ENCODE measurements at regions not wholly inside any gene's neighbourhood (a gene's known extent, or its start where the extent isn't known, plus 50 kb on each side); places are given as distances from the start of the nearest gene placed in this dataset.
A peak's percentile ranks its signal among the peaks of the same experiment; 100 is the strongest.

DNA sequence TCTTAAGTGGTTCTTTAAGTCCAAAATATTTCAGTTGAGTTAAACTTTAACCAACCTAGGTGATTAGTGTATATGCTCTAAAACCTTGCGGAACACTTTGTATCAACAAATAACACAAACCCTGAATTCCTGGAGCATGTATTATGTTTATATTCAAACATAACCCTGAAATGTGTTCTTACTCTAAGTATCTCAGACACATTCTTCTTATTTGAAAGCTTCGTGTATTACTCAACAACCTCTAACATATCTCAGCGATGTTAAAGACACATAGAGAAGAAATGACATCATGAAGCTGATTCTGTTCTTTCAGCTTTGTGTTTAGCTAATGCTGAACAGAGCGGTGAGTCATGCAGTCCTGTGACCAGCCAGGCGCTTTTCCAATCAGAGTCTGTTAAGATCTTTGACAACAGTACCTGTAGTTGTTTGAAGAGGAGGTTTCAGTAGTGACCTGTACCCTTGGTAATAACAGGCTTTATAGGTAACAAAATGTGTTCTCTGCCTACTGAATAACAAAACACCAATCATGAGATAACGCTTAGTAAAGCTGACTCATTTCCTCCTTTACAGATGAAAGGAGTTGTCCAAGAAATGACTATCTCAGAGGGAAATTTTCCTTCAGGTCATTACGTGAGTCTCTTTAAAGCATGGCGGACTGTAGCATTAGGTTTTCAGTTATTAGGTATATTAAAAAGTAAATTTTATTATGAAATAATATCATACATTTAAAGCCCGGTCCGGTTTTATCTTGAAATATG, 67.3 kb upstream of the KLF6 start (continued):
- TF ChIP-seq BCLAF1 (IDR thresholded peaks at IDR 0.05; ENCODE audit: borderline replicate concordance in 1 of 2, control insufficient read depth in 1 of 2, low read depth in 2 of 2, low read length in 1 of 2): no peak
- TF ChIP-seq PML (IDR thresholded peaks at IDR 0.05; ENCODE audit: low read length): no peak
- TF ChIP-seq, protein P1, sequence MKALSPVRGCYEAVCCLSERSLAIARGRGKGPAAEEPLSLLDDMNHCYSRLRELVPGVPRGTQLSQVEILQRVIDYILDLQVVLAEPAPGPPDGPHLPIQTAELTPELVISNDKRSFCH (CRISPR knock-in tag; IDR thresholded peaks at IDR 0.05): no peak
- TF ChIP-seq, protein P1 (tag; IDR thresholded peaks at IDR 0.05): no peak
- TF ChIP-seq EZH2 (IDR thresholded peaks at IDR 0.05; ENCODE audit: borderline replicate concordance, low read depth, low read length): no peak
- TF ChIP-seq, protein P2, sequence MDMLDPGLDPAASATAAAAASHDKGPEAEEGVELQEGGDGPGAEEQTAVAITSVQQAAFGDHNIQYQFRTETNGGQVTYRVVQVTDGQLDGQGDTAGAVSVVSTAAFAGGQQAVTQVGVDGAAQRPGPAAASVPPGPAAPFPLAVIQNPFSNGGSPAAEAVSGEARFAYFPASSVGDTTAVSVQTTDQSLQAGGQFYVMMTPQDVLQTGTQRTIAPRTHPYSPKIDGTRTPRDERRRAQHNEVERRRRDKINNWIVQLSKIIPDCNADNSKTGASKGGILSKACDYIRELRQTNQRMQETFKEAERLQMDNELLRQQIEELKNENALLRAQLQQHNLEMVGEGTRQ (CRISPR knock-in tag; IDR thresholded peaks at IDR 0.05): no peak
- TF ChIP-seq MAFF (IDR thresholded peaks at IDR 0.05; ENCODE audit: low read length): peak; percentile 66; the same call in 1 of the 2 replicates
- TF ChIP-seq SPI1 (IDR thresholded peaks at IDR 0.05; ENCODE audit: borderline replicate concordance, low read depth, low read length): no peak
- TF ChIP-seq RBBP5 (IDR thresholded peaks at IDR 0.05; ENCODE audit: borderline replicate concordance, insufficient read depth, low read length, poor library complexity, severe bottlenecking): no peak
- TF ChIP-seq E2F6 (IDR thresholded peaks at IDR 0.05; ENCODE audit: borderline replicate concordance in 1 of 2, extremely low read depth in 1 of 2, insufficient read depth in 1 of 2, insufficient read length in 1 of 2, low read depth in 1 of 2, low read length in 1 of 2, poor library complexity in 1 of 2, severe bottlenecking in 1 of 2): no peak
- no peak for TF ChIP-seq BRF1 (IDR thresholded peaks at IDR 0.05; ENCODE audit: borderline replicate concordance, extremely low read depth, insufficient read length)
- TF ChIP-seq, protein P3, sequence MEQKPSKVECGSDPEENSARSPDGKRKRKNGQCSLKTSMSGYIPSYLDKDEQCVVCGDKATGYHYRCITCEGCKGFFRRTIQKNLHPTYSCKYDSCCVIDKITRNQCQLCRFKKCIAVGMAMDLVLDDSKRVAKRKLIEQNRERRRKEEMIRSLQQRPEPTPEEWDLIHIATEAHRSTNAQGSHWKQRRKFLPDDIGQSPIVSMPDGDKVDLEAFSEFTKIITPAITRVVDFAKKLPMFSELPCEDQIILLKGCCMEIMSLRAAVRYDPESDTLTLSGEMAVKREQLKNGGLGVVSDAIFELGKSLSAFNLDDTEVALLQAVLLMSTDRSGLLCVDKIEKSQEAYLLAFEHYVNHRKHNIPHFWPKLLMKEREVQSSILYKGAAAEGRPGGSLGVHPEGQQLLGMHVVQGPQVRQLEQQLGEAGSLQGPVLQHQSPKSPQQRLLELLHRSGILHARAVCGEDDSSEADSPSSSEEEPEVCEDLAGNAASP (IDR thresholded peaks at IDR 0.05): no peak
- TF ChIP-seq ZNF184 (CRISPR knock-in tag; IDR thresholded peaks at IDR 0.05): no peak
- no peak for TF ChIP-seq E2F4 (CRISPR knock-in tag; IDR thresholded peaks at IDR 0.05; ENCODE audit: low read depth)
- no peak for TF ChIP-seq ZNF124 (CRISPR knock-in tag; IDR thresholded peaks at IDR 0.05)
- TF ChIP-seq RBFOX2 (IDR thresholded peaks at IDR 0.05; ENCODE audit: low read depth, low read length): peak; percentile 47
- TF ChIP-seq SMARCB1 (IDR thresholded peaks at IDR 0.05; ENCODE audit: insufficient read length, low read depth): no peak
- no peak for TF ChIP-seq BRCA1 (IDR thresholded peaks at IDR 0.05)
- TF ChIP-seq BRCA1 (CRISPR knock-in tag; IDR thresholded peaks at IDR 0.05): no peak
- TF ChIP-seq NFRKB (IDR thresholded peaks at IDR 0.05; ENCODE audit: low read depth): peak; percentile 64

All from K562 (cell line).